ENCODE measurements at regions not wholly inside any gene's neighbourhood (a gene's known extent, or its start where the extent isn't known, plus 50 kb on each side); places are given as distances from the start of the nearest gene placed in this dataset.

- no peak for DNase-seq (ENCODE audit: low read depth in 4 of 4, low spot score in 3 of 4)
Measured at GRCh38 chr7:68547799-68548198, 1050.5 kb upstream of the AUTS2 start.

GRCh38 chr7:68550027-68550426 is 1048.2 kb upstream of the AUTS2 start:
- DNase-seq (ENCODE audit: low read depth in 4 of 4, low spot score in 3 of 4) = no peak

- DNase-seq (ENCODE audit: low read depth in 4 of 4, low spot score in 3 of 4) = no peak
Measured at GRCh38 chr7:68550635-68551034, 1047.6 kb upstream of the AUTS2 start.

- DNase-seq (ENCODE audit: low read depth in 4 of 4, low spot score in 3 of 4) = no peak
Measured at GRCh38 chr7:68556537-68556936, 1041.7 kb upstream of the AUTS2 start.

- DNase-seq (ENCODE audit: low read depth in 4 of 4, low spot score in 3 of 4) = no peak
Measured at GRCh38 chr7:68559518-68559917, 1038.8 kb upstream of the AUTS2 start.

GRCh38 chr7:68562323-68562899 is 1035.9 kb upstream of the AUTS2 start:
- DNase-seq (ENCODE audit: low read depth in 4 of 4, low spot score in 3 of 4) = no peak

- DNase-seq (ENCODE audit: low read depth in 4 of 4, low spot score in 3 of 4) = no peak
Measured at GRCh38 chr7:68564306-68565135, 1033.8 kb upstream of the AUTS2 start.

- no peak for DNase-seq (ENCODE audit: low read depth in 4 of 4, low spot score in 3 of 4)
Measured at GRCh38 chr7:68571286-68571685, 1027.0 kb upstream of the AUTS2 start.

- DNase-seq (ENCODE audit: low read depth in 4 of 4, low spot score in 3 of 4) = no peak
Measured at GRCh38 chr7:68573271-68574005, 1024.8 kb upstream of the AUTS2 start.

- DNase-seq (ENCODE audit: low read depth in 4 of 4, low spot score in 3 of 4) = no peak
Measured at GRCh38 chr7:68576366-68576765, 1021.9 kb upstream of the AUTS2 start.

- DNase-seq (ENCODE audit: low read depth in 4 of 4, low spot score in 3 of 4) = no peak
Measured at GRCh38 chr7:68581417-68581816, 1016.9 kb upstream of the AUTS2 start.

- no peak for DNase-seq (ENCODE audit: low read depth in 4 of 4, low spot score in 3 of 4)
Measured at GRCh38 chr7:68587599-68587998, 1010.7 kb upstream of the AUTS2 start.

- DNase-seq (ENCODE audit: low read depth in 4 of 4, low spot score in 3 of 4) = no peak
Measured at GRCh38 chr7:68601826-68602225, 996.4 kb upstream of the AUTS2 start.

- no peak for DNase-seq (ENCODE audit: low read depth in 4 of 4, low spot score in 3 of 4)
Measured at GRCh38 chr7:68604541-68604940, 993.7 kb upstream of the AUTS2 start.

- DNase-seq (ENCODE audit: low read depth in 4 of 4, low spot score in 3 of 4) = peak in 2 of 4 donors; percentile 21 to 40
Measured at GRCh38 chr7:68610701-68611100, 987.6 kb upstream of the AUTS2 start.

GRCh38 chr7:68613405-68613804 is 984.9 kb upstream of the AUTS2 start:
- DNase-seq (ENCODE audit: low read depth in 4 of 4, low spot score in 3 of 4) = no peak

- DNase-seq (ENCODE audit: low read depth in 4 of 4, low spot score in 3 of 4) = no peak
Measured at GRCh38 chr7:68613897-68614296, 984.4 kb upstream of the AUTS2 start.

GRCh38 chr7:68619526-68619925 is 978.7 kb upstream of the AUTS2 start:
- no peak for DNase-seq (ENCODE audit: low read depth in 4 of 4, low spot score in 3 of 4)

GRCh38 chr7:68622500-68622899 is 975.8 kb upstream of the AUTS2 start:
- no peak for DNase-seq (ENCODE audit: low read depth in 4 of 4, low spot score in 3 of 4)

GRCh38 chr7:68623030-68623429 is 975.2 kb upstream of the AUTS2 start:
- no peak for DNase-seq (ENCODE audit: low read depth in 4 of 4, low spot score in 3 of 4)

GRCh38 chr7:68627247-68627864 is 970.9 kb upstream of the AUTS2 start:
- no peak for DNase-seq (ENCODE audit: low read depth in 4 of 4, low spot score in 3 of 4)

All from left renal pelvis (tissue), 4 donors.